ENCODE measurements at regions not wholly inside any gene's neighbourhood (a gene's known extent, or its start where the extent isn't known, plus 50 kb on each side); places are given as distances from the start of the nearest gene placed in this dataset.

DNA sequence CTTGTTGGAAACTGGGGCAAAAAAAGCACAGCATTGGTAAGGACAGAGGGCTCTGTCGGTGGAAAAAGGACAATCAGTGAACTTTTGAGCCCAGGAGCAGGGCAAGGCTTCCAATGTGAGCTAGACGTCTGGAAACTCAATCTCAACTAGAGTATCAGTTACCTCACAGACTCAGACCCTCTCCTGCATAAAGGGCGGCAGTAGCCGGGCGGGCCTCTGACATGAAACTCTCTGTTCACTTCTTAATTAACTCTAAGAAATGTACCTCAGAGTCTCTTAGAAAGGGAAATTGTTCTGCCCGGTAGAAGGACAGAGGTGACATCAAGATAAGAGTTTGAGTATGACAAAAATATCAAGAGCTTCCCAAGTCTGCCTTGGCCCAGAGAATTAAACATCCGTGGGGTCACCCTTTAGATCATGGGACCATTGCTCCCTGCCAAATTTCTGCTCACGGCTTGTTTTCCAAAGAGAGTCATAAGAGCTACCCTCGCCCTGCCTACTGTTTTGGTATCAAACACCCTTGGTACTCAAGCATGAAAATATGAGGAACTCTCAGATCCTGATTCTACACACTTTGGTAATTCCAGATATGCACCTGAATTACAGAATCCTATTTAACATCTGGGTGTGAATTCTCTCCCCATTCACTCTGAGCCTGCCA is 103.5 kb upstream of the PKDCC start:
- H3K36me3 ChIP-seq (ENCODE audit: insufficient read depth in 1 of 2, low read depth in 1 of 2): no peaks in the 10 kb centered on the region
- ATAC-seq: no peak
- intact Hi-C loops (cut with DNase I): no loop called here
- TF ChIP-seq CTCF (IDR thresholded peaks at IDR 0.05): no peak
- H3K27ac ChIP-seq: peak overlapping the region; percentile 16
- H3K9me3 ChIP-seq: no peaks in the 10 kb centered on the region
- 33 to 71% (median 38%) methylated on average over 9 of the region's 9 CpGs for WGBS, 3 donors
- peaks cover 8% of the 10 kb centered on the region for H3K4me1 ChIP-seq
- H3K27me3 ChIP-seq (ENCODE audit: insufficient read depth in 3 of 3, low read length in 2 of 3): no peaks in the 10 kb centered on the region
- H3K4me3 ChIP-seq: no peak overlapping the region
- no peak for DNase-seq

DNA sequence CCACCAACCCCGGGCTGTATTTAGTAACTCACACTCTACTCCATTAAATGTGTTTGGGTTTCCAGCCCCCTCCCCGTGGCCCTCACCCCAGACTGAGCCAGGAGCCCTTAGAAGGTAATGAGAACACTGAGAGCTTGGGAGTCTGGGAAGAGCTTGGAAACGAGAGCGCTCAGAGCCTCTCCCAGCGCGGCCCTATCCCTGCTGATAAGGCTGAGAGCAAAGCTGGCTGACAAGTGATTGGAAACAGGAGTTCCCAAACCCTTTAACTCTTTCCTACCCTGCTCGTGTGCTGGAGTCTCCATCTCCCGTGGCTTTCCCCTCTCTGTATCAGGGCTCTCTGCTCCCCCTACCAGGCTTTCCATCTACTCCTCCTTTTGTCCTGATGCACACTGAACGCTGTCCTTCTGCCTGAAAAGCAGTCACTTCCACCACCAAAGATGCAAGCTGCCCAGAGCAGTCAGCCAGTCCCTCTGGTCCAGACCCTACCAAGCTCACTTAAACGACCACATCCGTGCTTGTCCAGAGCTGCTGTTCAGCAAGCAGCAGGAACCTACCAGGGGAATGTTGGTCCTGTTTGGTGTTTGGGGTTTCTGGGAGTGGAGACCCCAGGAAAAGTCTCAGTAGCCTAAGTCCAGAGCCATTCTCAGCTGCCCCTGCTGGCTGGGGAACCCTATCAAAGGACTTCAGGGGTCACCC is 100.0 kb upstream of the PKDCC start:
- Histone ChIP-seq H3K4me1 (peaks cover 8% of the 10 kb centered on the region), H3K27ac (no peak overlapping the region), H3K9me3 (no peaks in the 10 kb centered on the region), H3K36me3 (ENCODE audit: insufficient read depth in 1 of 2, low read depth in 1 of 2) (no peaks in the 10 kb centered on the region), H3K27me3 (ENCODE audit: insufficient read depth in 3 of 3, low read length in 2 of 3) (no peaks in the 10 kb centered on the region), H3K4me3 (no peak overlapping the region)
- no peak for TF ChIP-seq CTCF (IDR thresholded peaks at IDR 0.05)
- no peak for DNase-seq
- ATAC-seq: no peak
- intact Hi-C loops (cut with DNase I): no loop called here
- 50 to 53% (median 52%) methylated on average over 11 of the region's 11 CpGs for WGBS, 3 donors

DNA sequence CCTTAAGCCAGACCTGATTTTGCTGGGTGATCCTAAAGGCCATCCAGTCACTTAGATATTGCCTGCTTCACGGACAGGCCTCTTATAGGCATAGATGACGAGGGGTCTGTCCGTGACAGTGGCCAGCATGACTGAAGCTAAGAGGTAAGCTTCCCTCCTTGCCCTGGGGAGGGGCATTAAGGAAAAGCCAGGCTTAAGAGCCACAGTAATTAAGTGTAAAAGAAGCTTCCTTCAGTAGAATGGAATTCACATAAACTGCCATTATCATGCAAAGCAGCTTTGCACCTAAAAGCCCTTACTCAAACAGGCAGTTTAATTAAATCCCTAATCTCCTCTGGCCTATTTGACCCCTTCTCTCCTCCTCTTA is 99.4 kb upstream of the PKDCC start:
- no peak for TF ChIP-seq CTCF (IDR thresholded peaks at IDR 0.05)
- 95 to 98% (median 96%) methylated on average over 3 of the region's 3 CpGs for WGBS, 3 donors
- intact Hi-C loops (cut with DNase I): no loop called here
- Histone ChIP-seq H3K9me3 (no peaks in the 10 kb centered on the region), H3K4me3 (no peak overlapping the region), H3K4me1 (peaks cover 8% of the 10 kb centered on the region), H3K27ac (no peak overlapping the region), H3K27me3 (ENCODE audit: insufficient read depth in 3 of 3, low read length in 2 of 3) (no peaks in the 10 kb centered on the region), H3K36me3 (ENCODE audit: insufficient read depth in 1 of 2, low read depth in 1 of 2) (no peaks in the 10 kb centered on the region)
- DNase-seq (no peak), ATAC-seq (no peak)

DNA sequence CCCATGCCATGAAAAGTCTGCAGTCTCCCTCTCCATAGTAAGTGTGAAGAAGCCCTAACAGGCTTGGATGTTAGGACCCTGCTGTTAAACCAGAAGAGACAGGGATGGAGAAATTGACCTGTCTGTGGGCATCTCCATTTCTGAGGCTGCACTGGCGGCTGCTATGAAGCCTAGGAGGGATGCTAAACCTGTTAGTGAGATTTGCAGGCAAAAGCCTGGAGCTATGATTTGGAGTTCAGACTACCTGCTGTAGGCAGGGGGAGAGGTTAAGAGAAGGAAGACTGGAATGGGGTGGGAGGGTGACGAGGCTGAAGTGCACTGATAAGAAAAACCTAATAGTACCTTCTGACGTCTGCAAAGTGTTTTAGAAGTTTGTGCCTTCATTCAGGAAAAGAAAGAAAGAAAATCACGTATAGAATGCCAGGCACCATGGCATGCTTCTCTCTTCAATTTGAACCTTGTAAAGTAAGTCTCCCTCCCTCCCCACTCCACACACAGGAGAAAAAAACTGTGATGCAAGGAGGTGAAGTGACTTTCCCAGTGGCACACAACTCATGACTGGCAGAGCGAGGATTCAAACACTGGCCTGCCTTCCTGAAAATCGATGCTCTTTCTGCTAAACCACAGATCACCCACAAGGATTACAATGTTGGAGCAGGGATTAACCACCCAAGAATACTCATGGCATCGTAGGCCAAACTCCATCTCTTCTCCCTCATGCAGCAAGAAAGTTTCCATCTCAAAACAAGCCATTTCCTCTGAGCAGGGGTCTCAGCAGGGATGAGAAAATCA is 98.5 kb upstream of the PKDCC start:
- no peaks in the 10 kb centered on the region for H3K36me3 ChIP-seq (ENCODE audit: insufficient read depth in 1 of 2, low read depth in 1 of 2)
- H3K4me3 ChIP-seq: no peak overlapping the region
- ATAC-seq: no peak
- peaks cover under 1% of the 10 kb centered on the region for H3K4me1 ChIP-seq
- intact Hi-C loops (cut with DNase I): no loop called here
- WGBS, 3 donors: 76 to 83% (median 78%) methylated on average over 7 of the region's 7 CpGs
- no peaks in the 10 kb centered on the region for H3K9me3 ChIP-seq
- no peak overlapping the region for H3K27ac ChIP-seq
- no peak for DNase-seq
- no peak for TF ChIP-seq CTCF (IDR thresholded peaks at IDR 0.05)
- no peaks in the 10 kb centered on the region for H3K27me3 ChIP-seq (ENCODE audit: insufficient read depth in 3 of 3, low read length in 2 of 3)
